Epidermal melanocyte (primary cell): ENCODE measurements at regions not wholly inside any gene's neighbourhood (a gene's known extent, or its start where the extent isn't known, plus 50 kb on each side); places are given as distances from the start of the nearest gene placed in this dataset.

Experiments
- DNase-seq: peaks from one replicate; pipeline ENCODE4 v3.0.0; 2011; ENCODE audit warnings: low spot score; ENCODE audit not compliant: insufficient read length

DNA sequence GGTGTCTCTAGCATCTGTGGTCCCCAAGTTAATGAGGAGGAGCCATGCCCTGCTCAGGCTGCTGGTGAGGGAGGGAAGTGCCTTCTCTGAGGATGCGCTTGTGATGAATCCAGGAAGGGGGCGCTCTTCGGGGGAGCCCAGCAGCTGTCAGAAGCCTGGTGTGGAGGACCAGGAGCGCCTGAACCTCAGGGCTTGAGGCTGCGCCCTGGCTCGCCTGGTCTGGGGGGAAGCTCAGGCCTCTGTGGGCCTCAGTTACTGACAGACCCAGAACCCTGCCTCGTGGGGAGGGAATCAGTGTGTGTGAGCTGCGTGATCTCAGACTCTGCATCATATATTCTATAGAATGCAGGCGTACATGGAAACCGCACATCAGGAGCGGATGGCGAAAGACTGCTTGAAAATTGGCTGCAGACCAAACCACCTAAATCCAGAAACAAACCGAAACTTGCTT is 126.1 kb downstream of the SEC14L1 start:
- DNase-seq, result peak; percentile 68

DNA sequence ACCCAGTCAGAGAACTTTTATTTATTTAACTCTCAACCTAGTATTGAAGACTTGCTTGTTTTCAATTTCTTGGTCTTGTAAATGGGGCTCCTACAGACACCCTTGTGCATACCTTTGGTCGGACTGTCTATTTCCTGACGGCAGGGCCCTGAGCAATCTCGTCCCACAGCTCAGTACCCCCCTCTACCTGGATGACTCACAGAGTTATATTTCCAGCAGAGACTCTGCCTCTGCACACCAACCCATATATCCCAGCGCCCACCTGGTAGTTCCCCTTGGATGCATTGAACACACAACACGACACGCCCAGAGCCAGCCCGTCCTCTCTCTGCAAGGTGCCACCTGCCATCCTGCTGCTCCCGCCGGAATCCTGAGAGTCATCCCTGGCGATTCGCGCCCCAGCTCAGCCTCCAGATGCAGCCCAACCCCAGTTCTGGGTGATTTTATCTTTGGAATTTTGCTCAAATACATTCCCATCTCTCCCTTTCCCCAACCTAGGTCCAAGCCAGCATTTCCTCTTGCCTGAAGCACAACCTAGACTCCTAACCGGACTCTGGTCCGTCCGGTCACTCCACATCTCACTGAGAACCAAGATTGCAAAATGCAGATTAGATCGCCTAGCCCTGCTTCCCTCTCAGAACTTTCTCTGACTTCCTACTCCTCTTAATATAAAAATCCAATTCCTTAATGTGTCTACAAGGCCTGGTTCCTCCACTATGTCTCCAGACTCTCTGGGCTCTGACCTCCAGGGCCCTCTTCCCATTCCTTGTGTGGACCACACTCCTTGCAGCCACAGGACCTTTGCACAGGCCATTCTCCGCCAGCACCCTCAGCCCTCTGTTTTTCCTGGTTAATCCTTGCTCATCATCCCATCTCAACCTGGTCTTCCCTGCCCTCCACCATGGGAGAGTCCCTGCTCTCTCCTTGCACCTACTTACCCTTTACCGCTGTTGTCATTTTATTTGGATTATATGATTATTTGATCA is 129.2 kb downstream of the SEC14L1 start:
- no peak for DNase-seq

DNA sequence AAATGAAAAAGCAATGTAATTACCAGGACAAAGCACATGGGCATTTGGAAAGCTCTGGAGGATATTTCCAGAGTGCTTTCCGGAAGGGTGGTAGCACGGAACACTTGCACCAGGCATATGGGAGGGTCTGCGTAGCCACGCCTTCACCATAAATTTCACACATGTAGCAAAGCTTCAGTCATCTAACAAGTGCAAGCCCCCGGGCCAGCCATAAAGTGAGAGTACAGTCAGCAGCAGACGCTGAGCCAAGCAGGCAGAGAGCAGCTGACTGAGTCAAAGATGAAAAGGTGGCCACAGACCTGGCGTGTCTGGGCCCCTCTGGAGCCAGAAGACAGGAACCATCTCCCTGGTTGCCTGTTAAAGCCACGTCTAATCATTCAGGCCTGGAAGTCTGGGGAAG is 130.6 kb downstream of the SEC14L1 start:
- no peak for DNase-seq

DNA sequence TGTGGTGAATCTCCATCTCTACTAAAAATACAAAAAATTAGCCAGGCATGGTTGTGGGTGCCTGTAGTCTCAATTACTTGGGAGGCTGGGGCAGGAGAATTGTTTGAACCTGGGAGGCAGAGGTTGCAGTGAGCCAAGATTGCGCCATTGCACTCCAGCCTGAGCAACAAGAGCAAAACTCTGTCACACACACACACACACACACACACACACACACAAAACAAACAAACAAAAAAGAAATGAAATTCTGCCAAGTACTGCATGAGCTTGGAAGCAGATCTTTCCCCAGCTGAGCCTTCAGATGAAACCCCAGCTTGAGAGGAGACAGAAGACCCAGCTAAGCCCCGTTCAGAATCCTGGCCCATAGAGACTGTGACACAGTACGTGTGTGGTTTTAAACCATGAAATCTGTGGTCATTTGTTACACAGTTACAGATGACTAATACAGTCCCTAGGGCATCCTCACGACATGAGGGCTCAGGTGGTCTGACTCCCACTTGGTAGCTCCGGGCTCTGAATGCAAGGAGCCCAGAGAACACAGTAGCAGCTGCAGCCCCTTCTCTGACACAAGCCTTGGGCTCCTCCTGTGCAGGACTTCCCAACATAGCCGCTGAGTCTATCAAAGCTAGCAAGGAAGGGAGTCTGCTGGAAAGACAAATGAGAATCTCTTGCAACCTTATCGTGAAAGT is 132.8 kb downstream of the SEC14L1 start:
- DNase-seq, result no peak

DNA sequence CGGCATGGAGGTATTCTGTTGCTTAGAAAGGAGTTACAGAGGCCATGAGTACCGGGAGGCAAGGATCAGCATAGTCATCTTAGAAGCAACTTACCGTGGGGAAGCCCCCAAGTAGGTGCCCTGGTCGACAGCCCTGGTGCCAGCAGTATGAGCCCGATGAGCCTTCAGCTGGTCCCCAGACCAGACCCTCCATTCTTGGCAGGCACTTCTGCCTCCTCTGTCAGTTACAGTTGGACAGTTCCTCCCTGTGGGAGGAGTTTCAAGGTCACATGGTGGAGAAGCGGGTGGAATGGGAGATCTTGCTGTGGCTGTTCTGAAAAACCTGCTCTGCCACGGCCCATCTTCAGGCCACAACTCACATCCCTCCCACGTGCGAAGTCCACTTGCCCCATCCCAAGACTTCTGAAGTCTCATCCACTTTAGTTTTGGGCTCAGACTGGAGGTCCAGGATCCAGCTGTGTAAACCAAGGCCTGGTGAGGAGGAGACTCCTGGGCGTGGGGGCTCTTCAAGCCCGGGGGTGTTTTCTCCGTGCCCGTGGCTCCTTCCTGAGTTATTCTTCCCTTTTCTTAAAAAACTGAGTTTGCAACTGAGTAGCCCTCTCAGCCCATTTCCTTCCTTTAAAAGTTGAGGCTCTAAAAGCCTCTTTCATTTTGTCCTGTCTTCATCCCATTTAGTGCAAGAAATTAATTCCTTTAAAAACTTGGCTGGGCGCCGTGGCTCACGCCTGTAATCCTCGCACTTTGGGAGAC is 133.5 kb downstream of the SEC14L1 start:
- DNase-seq, result no peak

DNA sequence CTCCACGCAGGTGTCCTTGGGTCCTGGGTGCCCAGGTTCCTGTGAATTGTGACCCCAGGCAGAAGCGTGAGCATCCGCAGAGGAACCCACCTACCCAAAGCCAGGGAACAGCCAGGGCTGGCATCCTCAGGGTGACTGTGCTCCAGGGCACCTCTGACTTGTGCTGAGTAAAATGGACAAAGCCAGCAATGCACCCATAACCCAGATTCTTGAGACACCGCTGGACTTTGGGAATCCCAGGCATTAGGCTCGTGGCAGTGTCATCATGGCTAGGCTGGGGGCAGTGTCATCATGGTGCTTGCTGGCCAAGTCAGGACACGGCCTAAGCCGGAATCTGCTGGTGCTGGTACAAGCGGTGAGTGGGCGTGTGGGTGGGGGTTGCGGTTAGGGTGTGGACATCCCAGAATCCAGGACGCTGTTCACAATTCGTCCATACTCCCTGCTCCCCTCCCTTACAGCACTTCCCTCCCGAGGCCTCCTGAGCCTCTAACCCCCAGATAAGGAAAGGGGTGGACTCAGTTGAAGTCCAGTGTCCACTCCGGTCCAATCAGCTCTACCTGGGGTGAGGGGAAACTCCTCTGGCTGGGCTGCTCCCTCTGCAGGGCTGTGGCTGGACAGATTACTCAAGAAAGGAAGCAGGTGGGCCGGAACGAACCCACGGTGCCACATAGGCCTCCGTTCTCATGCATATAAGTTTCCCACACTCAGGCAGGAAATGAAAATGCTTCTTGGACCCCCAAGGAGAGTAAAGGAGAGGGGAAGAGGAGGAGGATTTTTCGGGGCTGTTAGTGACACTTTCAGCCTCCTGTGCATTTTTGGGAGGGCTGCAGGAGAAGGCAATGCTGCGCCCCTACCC is 138.9 kb downstream of the SEC14L1 start:
- no peak for DNase-seq

DNA sequence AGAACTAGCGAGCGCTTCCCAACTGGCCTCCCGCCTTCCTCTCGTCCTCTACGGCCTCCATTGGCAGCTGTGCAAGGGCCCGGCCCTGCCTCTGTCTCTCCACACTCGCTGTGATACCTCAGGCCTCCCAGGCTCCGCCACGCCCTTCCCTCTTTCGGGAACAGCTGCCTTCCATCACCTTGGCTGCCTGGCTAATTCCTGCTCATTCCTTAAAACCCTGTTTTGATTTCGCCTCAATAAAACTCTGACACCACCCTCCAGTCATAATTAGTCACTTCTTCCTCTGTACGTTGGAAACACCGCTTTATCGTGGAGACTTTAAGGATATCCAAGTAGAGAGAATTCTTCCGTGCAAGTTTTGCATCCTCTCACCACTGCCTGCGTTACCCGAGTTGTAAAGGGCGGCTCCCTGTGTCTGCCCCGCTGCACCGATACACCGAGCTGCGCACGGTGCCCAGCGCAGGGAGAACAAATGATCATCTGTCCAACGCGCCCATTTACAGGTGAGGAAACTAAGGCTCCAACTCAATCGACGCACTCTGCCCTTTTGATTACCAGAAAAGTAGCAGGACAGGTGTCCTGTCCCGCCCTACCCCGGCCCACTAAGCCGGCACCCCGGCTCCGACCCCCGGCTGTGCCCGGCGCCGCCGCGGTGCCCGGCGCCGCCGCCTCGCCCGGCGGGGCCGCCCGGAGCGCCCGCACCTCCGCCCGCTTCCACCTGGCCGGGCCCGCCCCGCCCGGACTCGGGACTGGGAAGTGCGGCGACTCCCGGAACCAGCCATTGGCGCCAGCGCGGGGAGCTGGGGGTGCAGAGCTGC is 139.7 kb downstream of the SEC14L1 start:
- no peak for DNase-seq

DNA sequence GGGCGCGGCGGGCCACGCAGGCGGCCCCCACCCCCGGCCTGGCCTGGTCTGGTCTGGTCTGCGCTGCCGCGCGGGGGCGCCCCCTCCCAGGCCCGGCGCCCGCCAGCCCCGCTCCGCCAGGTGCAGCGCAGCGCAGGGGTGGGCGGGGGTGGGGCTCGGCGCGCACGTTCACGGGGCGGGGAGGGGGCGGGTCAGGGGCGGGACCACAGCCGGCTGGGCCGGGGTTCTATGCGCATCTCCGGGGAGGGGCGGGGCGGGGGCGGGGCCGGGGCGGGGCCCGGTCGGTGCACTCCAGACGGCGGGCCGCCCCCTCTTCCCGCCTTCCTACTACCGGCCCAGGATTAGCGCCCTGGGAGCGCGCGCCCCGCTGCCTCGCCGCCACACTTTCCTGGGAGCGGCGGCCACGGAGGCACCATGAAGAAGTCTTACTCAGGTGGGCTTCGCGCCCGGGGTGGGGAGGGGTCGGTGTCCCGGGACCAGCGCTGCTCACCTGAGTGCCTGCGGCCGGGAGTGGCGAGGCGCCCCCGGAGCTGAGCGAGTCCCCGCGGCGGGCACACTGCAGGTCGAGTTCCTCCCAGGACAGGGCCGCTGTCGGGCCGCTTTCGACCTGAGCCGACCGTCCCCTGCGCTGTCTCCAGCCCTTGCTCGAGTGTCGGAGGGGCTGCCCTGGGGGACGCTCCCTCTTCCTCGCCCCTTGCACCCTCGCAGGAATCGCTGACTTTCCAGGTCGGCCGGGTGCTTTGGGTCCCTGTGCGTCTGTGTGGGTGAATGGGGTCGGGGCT is 140.5 kb downstream of the SEC14L1 start:
- DNase-seq, result no peak

DNA sequence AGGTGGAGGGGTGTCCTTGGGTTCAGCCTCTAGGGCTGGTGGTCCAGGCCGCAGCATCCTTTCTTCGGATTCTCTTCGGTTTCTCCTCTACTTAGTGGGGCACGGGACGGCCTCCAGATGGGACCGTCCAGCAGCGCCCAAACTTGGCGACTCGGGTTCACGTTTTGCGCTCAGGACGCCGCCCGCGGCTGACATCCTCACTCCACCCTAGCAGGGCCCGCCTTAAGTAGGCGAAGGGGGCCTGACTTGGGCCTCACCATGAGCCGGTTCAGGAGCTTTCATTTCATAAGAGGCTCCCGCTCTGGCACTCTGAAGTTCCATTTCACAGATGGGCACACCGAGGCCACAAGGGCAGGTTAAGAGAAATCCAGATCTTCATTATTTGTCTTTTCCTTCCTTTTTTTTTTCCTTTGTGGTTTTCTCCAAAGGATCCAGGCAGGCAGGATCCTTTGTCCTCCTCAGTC is 141.2 kb downstream of the SEC14L1 start:
- DNase-seq, result no peak

DNA sequence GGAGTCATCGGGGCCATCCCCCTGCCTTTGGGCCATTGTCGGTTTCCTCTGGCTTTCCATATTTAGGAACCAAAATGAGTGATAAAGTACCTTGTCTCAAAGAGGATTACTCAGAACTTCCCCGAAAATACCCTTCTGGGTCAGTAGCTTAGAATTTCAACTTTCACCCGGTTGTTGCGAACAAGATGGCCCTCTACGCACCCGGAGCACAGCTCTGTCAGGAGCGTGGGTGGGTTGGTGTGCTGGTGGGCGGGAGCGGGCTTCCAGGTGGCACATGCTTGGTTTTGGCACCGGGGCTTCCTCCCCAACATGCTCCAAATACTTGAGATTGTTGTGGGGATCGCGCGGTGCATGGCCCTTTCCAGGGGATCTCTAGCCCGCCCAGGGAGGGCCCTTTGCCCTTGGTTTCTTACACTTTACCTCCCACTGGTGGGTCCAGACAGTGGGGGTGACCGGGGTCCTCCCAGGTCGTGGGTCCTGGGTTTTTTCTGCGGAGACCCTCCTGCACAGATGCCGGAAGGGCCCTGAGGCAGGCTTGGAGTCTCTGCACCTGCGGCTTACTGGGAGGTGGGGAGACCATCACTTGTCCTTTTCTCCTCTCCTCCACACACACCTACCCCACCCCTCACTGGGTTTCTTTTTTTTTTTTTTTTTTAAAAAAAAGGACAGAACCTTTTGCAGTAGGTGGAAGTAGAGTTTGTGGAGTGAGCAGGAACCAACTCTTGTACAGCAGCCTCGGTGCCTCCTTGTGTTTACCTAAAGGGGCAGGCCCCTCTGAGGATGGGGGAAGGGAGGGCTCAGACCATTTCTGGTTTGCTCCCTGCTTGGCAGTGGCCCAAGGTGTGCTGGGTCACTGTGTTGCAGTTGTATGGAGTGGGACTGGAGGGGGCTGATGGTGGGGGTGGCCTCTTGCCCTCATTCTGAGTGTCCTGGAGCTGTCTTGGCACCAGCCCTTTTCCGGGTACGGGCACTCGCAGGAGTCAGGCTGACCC is 142.1 kb downstream of the SEC14L1 start:
- DNase-seq, result no peak

DNA sequence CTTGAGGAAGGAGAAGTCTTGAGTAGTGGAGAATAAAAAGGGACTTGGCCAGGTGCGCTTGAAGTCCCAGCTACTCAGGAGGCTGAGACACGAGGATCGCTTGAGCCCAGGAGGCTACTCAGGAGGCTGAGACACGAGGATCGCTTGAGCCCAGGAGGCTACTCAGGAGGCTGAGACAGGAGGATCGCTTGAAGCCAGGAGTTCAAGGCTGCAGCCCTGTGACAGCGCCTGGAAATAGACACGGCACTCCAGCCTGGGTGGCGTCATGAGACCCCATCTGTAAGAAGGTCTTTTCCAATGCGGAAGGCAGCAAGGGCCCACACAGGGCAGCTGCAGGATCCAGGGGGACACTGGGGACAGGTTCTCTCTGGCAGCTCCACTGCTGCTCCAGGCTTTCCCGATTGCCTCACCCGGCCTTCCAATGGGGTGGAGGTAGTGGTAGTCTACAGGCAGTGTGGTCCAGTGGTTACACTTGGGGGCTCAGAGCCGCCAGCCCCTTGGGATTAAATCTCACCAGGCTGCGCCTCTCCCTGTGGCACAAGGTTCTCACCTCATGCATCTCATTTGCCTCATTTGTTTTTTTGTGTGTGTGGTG is 143.4 kb downstream of the SEC14L1 start:
- DNase-seq, result no peak

DNA sequence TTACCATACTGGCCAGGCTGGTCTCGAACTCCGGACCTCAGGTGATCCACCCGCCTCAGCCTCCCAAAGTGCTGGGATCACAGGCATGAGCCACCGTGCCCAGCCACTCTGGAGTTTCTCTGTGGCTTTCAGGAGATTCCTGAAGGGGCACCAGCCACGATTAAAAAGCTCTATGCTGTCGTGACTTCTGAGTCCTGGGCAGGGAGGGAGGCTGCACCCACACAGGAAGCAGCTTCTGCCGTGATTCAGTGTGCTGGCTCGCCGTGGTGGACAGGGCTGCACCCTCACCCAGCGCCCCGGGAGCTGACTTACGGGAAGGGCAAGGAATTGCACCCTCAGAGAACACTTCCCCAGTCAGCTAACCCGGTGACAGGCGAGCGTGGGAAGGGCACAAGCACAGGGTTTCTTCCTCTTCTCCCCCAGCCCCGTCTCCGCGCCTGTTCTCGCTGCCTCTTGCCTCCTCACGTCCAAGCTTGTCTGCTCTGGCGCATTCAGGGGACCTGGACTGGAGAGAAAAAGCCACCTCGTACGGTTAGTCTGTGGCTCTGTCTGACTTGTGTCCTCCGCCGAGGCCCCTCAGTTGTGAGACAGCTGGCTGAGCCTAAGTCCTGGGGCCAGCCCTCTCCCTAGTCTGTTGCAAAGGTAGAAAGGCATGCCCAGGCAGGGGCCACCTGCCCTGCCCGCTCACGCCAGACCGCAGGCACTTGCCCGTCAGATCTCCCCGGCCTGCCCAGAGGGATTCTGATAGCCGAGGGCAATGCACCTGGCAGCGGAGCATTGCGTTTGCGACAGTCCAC is 145.0 kb downstream of the SEC14L1 start:
- DNase-seq, result no peak

DNA sequence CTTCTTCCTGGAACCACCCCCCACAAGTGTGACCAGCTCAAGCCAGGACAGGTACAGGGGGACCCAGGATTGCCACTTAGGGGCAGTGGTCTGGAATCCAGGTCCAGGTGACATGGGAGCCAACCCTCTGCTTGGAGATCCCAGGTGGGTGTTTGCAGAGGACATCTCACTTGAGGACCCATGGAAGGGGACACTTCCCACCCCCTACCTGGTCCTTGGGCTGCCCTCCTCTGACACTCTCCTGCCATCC is 145.5 kb downstream of the SEC14L1 start:
- no peak for DNase-seq

DNA sequence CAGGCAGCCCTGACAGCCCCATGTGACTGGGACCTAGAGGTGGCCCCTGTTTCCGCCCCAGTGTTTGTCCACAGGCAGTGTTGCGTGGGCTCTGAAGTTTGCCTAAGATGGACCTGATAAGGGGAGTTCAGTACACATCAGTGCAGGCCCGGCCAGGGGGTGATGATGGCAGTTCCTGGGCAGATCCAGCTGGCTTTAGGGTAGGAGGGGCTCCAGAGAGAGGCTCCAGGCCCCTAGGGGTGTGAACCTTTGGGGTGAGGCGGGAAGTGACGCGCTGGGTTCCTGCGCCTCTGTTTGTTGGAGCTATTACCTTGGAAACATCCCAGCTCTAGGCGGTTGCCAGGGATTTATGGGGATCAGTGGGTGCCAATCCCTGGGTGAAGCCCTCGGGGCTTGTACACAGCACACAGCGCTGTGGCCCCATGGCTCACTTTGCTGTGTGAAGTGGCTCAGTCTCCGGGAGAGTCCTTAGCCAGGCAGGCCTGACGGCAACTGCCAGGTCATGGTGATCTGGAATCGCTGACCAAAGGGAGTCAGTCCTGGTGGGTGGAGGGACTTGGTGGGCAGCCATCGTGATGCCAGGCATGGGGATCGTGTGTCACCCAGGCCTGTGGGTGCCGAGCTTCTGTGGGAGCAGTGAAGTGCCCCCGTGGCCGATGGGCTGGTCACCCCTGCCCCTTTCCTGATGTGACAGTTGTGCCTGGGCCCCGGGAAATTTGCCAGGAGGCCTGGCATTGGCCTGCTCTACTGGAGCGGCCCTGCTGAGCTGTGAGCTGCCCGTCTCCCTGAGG is 146.1 kb downstream of the SEC14L1 start:
- DNase-seq, result no peak

DNA sequence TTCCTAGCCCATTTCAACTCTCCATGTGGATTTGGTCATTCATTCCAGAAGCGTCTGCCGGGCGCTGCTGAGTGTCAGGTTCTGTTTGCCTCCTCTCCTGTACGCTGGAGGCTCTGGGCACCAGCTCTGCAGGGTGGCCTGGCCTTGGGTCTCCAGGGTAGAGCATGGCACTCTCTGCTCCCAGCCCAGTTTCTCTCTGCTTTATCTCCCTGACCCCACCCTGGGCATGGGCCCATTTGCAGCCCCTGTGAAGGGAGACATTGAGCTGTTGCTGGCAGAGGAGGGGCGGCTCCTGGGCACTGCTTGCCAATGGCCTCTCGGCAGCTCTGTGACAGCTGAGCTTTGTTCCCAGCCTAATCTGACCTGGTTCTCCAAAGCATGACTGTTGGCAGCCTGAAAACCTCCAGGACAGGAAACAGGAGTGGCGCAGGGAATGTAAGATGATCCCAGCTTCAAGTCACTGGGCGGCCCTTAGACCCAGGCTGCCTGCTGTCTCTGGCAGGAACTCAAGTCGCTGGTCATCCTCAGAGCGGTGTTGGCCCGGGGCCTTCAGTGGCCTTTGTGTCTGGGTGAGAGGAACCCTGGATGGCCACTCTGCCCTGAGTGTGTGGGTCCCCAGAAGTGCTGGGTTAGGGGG is 146.8 kb downstream of the SEC14L1 start:
- no peak for DNase-seq
